NCI-H1417 (cell line): ENCODE measurements at regions not wholly inside any gene's neighbourhood (a gene's known extent, or its start where the extent isn't known, plus 50 kb on each side); places are given as distances from the start of the nearest gene placed in this dataset.
"Not testable (repeated sequence)": the region's sequence is repeated elsewhere in the genome, so short reads cannot be mapped to it uniquely, and the experiment has no call there.

Source experiments
- DNase-seq, 3 experiments: peaks; one replicate each; lab custom pipeline; 2025; lab: John Stamatoyannopoulos, UW

DNA sequence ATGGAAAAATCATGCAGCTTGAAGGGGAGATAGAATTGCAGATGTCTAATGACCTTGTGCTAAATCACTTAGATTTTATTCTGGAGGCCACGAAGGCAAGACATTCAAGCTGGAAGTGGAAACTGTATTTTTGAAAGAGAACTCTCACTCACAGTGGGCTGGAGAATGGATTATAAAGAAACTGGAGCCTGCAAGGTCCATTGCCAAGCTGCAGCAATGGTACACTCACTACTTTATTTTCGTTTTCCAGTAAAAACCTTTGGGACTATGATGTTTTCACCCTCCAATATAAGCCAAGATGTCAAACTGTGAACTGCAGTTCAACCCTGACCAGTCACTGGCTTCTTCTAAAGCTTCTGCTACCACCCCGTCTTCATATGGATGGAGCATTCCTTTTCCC lies 62.0 kb downstream of the SKIDA1 start:
- no peak for DNase-seq

DNA sequence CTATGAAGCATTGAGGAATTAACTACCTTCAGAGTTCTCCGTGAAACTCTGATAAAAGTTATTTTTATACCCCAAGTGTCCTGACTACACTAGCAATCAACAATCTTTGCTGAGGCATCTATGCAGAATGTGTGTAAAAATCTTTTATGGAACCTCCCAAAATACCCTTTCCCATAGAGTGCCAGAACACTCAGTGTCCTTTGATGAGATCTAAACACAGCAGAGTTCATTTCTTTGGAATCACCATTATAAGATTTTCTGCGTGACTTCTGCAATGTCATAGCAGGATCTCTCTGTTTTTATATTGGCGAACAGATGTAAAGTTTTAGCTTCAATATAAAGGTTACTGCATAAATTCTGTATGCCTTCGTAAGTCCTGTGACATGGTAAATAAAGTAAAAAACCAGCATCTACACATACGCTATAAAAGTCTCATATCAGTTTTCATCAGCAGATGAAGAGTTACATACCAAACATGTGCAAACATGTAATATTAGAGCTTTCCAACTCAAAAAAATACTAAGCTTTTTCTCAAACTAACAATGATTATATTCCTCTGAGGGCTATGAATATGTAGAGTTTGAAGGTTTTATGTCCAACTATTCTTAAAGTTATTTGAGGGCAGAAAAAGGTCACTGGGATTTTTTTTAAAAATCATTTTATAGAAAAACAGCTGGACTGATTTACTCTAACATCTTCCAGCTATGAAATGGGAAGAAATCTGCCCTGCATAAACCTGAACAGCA lies 67.2 kb downstream of the SKIDA1 start:
- no peak for DNase-seq

DNA sequence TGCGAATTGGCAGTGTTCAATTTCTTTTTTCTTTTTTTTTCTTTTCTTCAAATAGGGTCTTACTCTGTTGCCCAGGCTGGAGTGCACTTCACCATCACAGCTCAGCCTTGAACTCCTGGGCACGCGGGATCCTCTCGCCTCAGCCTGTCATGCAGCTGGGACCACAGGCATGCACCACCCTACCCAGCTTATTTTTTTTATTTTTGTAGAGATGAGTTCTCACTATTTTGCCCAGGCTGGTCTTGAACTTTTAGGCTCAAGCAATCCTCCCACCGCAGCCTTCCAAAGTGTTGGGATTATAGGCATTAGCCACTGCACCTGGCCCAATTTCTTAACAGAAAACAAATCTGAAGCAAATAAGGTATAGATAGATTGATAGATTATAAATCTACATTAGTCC lies 69.3 kb downstream of the SKIDA1 start:
- DNase-seq, result no peak

DNA sequence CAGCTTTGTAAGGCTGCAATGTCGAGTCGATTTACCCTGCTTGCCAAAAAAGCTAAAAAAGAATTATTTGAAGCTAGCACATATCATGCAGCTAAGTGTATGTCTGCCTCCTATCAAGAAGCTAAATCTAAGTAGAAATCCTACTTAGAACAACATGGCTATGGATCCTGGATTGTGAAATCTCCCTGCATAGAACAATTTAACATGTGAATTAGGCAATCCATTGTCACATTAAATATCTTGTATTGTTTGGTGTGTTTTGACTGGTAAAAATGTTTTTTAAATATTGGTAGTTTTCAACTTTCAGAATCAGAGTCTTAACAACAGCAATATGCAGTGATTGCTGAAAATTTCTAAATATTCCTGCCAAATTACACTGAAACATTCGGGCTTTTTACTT lies 73.3 kb downstream of the SKIDA1 start:
- no peak for DNase-seq

DNA sequence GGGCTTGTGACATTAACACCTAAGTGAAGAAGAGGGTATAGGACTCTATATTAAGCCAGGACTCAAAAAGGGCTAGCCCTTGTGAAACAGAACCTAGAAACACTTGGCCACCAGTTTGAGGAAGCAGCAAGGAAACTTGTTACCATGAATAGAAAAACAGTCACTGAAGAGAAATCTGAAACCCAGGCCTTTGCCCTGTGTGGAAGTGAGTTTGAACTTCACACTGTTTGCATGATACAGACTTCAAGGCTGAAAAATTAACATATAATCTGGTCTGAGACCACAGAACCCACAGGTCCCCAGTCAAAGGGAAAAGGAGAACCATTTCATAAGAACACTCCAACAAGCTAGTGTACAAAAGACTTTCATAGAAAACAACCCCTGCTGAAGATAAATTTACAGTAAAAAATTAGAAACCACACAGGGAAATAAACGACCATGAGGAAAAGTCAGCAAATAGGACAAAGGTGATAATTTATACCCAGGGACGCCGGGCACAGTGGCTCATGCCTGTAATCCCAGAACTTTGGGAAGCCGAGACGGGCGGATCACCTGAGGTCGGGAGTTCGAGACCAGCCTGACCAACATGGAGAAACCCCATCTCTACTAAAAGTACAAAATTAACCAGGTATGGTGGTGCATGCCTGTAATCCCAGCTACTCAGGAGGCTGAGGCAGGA lies 76.1 kb downstream of the SKIDA1 start:
- no peak for DNase-seq

DNA sequence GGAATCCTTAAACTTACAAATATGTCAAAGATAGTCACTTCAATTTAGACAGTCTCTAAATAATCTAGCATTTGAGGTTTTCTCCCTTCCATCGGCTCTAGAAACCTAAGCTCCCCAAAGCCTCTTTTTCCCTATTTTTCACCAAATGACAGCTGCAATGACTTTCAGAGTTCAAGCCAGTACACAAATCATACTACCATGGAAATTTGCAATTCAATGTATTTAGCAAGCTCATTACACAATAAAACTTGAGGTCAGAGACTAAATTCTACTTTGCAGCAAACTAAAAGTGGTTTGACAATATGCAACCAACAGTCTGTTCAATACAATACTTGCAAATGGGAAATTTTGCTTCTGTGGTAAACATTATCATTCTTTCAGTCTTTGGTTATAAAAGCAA lies 80.3 kb downstream of the SKIDA1 start:
- no peak for DNase-seq

- DNase-seq, result no peak
Measured at GRCh38 chr10:21441625-21442024, 83.9 kb downstream of the SKIDA1 start.

DNA sequence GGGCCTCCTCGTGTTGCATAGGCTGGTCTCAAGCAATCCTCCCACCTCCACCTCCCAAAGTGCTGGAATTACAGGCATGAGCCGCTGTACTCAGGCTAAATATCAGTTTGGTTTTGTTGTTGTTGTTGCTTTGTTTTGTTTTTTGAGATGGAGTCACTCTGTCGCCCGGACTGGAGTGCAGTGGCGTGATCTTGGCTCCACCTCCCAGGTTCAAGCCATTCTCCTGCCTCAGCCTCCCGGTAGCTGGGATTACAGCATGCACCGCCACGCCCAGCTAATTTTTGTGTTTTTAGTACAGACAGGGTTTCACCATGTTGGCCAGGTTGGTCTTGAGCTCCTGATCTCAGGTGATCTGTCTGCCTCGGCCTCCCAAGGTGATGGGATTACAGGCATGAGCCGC lies 86.6 kb downstream of the SKIDA1 start:
- DNase-seq, result not testable (repeated sequence)

GRCh38 chr10:21437770-21438382 lies 87.6 kb downstream of the SKIDA1 start:
- no peak for DNase-seq

DNA sequence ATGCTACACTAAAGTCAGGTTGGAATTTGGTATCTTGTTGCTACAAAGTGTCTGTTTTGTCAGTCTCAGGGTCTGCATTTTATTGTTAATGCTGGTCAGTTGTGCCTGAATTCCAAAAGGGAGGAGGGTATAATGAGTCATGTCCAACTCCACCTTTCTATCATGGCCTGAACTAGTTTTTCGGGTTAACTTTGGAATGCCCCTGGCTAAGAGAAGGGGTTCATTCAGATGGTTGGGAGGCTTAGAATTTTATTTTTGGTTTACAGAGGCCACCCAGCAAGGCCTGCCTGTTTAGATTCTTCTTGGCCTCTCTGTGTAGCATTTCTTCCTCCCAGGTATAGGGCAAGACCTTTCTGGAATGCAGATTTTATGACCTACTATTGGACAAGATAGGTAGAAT lies 93.2 kb downstream of the SKIDA1 start:
- no peak for DNase-seq

DNA sequence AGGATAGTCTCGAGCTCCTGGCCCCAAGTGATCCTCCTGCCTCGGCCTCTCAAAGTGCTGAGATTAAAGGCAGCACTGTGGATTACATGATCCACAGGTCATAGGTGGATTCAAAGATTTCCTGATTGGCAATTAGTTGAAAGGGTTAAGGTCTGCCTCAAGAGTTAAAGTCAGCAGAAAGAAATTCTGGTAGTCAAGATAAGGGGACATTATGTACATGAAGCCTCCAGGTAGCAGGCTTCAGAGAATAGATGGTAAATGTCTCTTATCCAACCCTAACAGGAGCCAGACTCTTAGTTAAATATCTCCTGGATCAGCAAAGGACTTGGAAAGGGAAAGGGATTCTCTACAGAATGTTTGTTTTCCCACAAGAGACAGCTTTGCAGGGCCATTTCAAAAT lies 93.7 kb downstream of the SKIDA1 start:
- no peak for DNase-seq

GRCh38 chr10:21427804-21428481 lies 97.5 kb downstream of the SKIDA1 start:
- no peak for DNase-seq

GRCh38 chr10:21424459-21424861 lies 101.0 kb downstream of the SKIDA1 start:
- DNase-seq, result no peak

GRCh38 chr10:21423850-21424249 lies 101.6 kb downstream of the SKIDA1 start:
- DNase-seq, result no peak

DNA sequence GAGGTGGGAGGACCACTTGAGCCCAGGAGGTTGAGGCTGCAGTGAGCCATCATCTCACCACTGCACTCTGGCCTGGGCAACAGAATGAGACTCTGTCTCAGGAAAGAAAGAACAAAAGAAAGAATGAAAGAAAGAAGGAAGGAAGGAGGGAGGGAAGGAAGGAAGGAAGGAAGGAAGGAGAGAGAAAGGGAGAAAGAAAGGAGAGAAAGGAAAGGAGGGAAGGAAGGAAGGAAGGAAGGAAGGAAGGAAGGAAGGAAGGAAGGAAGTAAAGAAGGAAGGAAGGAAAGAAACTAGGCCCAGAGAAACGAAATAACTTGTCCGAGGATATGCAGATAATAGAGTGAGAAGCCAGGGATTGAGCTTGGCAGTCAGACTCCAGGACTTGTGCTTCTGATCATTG lies 102.1 kb downstream of the SKIDA1 start:
- DNase-seq, result no peak

DNA sequence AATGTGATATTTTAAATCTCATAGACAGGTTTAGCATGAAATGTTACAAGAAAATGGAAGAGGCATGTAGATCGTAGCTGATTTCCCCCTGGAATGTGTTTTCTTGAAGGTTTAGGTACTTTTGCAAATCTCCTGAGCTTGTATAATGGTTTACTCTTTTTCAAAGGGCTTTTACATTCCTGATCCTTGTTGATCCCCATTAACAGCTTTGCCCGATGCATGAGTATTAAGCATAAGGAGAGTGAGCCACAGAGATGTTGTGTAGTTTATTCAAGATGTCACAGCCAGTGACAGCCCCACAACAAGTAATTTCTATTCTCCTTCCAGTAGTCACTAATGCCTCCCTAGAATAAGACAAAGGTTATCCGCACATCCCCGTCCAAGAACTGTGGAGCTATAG lies 103.7 kb downstream of the SKIDA1 start:
- DNase-seq, result no peak

DNA sequence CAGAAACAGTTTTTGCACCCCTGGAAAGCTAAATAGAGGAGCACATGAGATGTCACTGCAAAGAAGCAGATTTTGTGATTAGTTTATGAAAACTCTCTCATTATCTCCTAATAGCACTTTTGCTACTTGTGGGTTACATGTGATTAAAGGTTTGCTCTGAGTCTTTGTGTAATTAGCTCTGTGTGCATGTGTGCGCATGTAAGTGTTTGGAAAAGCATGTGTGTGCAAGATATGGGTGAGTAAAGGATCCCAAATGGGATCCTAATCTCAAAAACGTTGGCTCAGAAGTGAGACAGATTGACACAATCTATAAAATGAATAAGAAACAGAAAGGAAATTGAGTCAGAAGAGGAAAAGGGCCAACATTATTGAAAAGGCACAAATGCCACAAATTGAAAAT lies 104.5 kb downstream of the SKIDA1 start:
- no peak for DNase-seq

DNA sequence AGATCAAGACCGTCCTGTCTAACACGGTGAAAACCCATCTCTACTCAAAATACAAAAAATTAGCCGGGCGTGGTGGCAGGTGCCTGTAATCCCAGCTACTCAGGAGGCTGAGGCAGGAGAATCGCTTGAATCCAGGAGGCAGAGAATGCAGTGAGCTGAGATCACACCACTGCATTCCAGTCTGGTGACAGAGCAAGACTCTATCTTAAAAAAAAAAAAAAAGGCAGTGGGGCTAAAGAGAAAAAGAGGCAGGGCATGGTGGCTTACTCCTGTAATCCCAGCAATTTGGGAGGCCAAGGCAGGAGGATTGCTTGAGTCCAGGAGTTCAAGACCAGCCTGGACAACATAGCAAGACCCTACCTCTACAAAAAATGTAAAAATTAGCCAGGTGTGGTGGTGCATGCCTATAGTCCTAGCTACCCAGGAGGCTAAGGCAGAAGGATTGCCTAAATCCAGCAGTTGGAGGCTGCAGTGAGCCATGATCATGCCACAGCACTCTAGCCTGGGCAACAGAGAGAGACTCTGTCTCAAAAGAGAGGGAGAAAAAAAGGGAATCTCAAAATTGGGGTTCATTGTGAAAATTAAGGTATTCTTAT lies 106.4 kb downstream of the SKIDA1 start:
- not testable (repeated sequence) for DNase-seq

DNA sequence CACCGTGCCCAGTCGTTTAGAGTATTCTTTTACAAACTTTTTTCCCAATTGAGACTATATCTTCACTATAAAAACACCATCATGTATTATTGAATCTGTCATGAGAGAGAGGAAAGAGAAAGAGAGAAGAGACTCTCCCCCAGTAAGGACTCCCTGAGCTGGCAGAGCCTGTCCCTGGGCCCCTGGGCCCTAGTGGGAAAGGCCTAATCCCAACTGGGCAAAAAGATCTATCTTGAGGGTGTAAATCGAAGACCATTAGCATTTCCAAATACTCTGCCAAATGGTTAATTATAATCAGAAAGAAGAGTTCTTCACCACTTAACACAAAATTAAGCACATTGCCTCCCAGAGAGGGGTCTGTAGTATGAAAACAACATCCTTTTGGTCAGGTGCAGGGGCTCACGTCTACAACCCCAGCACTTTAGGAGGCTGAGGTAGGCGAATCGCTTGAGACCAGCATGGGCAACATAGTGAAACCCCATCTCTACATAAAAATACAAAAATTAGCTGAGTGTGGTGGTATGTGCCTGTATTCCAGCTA lies 108.2 kb downstream of the SKIDA1 start:
- no peak for DNase-seq

DNA sequence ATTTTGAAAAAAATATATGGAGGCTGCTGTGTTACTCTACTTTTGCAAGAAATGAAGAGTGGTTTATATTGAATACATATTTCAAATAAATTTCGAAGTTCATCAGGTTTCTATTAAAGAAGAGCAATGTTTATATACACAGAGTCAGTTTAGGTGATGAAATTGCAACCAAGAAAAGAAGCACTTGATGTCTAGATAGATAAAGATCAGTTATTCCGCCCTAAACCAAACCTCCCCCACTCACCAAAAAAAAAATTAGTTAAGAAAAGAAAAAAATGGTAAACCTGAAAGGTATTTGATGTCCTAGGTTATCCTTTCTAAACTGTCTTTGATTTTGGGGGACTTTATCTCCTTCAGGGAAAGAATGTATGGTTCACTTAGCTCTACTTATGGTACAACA lies 111.8 kb downstream of the SKIDA1 start:
- no peak for DNase-seq

GRCh38 chr10:21413268-21413667 lies 112.2 kb downstream of the SKIDA1 start:
- DNase-seq, result no peak

- no peak for DNase-seq
Measured at GRCh38 chr10:21406595-21407193, 118.8 kb downstream of the SKIDA1 start.
